ENCODE measurements at regions not wholly inside any gene's neighbourhood (a gene's known extent, or its start where the extent isn't known, plus 50 kb on each side); places are given as distances from the start of the nearest gene placed in this dataset.
A peak's percentile ranks its signal among the peaks of the same experiment; 100 is the strongest.

DNA sequence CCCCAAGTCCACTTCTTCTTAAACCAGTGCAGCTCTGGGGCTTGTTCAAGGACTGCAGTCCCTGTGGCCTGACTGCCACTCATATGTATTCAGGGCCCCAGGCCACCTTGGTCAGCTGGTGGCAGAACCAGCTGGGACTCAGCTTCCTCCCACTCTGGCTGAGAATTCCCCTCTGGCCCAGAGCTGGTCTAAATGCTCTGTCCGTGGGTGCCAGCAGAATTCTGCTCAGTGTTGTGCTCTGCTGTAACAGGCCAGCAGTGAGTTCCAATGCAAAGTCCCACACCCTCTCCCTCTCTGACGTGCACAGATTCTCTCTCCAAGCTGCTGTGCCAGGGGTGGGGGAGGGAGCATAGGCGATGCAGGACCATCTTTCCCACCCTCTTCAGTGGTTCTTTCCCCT is 210.4 kb upstream of the RGS6 start:
- 67% methylated on average over 1 of the region's 3 CpGs for WGBS (ENCODE audit: insufficient coverage, low coverage, low lambda C conversion rate, missing lambda C conversion rate)
- H3K4me1 ChIP-seq = peaks cover 0 to 20% (median 0%) of the 10 kb centered on the region in 4 donors
- TF ChIP-seq, protein P1, sequence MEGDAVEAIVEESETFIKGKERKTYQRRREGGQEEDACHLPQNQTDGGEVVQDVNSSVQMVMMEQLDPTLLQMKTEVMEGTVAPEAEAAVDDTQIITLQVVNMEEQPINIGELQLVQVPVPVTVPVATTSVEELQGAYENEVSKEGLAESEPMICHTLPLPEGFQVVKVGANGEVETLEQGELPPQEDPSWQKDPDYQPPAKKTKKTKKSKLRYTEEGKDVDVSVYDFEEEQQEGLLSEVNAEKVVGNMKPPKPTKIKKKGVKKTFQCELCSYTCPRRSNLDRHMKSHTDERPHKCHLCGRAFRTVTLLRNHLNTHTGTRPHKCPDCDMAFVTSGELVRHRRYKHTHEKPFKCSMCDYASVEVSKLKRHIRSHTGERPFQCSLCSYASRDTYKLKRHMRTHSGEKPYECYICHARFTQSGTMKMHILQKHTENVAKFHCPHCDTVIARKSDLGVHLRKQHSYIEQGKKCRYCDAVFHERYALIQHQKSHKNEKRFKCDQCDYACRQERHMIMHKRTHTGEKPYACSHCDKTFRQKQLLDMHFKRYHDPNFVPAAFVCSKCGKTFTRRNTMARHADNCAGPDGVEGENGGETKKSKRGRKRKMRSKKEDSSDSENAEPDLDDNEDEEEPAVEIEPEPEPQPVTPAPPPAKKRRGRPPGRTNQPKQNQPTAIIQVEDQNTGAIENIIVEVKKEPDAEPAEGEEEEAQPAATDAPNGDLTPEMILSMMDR (IDR thresholded peaks at IDR 0.05) = no peak
- no peak for TF ChIP-seq POLR2A (IDR thresholded peaks at IDR 0.05)
- no peaks in the 10 kb centered on the region for H3K27me3 ChIP-seq
- peaks cover 0 to 15% (median 0%) of the 10 kb centered on the region in 4 donors for H3K36me3 ChIP-seq
- H3K9me3 ChIP-seq = no peaks in the 10 kb centered on the region
- H3K27ac ChIP-seq = peak overlapping the region in 1 of 3 donors; percentile 64
- DNase-seq (peak; percentile 29 to 73 (median 64)), ATAC-seq (peak; percentile 44 to 78 (median 66))
- H3K4me3 ChIP-seq = no peak overlapping the region
- intact Hi-C loops (cut with DNase I) = no loop called here

- no peaks in the 10 kb centered on the region for H3K27me3 ChIP-seq
- ATAC-seq = peak; percentile 54 to 84 (median 72)
- 15% methylated on average over 4 of the region's 6 CpGs for WGBS (ENCODE audit: insufficient coverage, low coverage, low lambda C conversion rate, missing lambda C conversion rate)
These were observed 209.3 kb upstream of the RGS6 start for GRCh38 chr14:71722885-71723284.

DNA sequence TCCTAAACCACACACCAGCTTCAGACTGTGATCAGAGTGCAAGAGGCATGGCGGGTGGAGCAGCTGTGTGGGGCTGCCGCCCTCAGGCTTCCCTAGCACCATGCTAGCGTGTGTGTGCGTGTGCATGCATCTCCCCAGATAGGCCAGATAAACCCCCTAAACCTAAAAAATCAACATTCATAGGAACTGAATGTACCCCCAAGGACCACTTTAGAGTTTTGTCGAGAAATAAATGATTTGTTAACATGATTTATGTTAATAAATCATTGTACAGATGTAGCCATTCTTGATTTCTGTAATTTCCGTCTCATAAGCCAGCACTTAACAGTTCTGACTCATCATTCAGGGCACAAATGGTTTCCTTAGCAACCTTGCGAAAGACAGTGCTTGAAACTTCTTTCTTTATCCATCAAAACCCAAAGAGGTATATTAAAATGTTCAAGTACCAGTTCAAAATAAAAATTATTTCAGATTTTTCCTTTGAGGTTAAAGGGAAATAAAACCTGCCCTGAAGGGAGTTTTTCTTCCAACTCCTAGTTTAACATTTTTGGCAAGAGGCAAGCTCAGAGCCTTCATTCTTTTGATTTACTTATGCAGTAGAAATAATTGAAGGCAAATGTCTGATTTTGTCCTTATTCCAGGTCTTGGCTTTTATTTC is 206.2 kb upstream of the RGS6 start:
- WGBS (ENCODE audit: insufficient coverage, low coverage, low lambda C conversion rate, missing lambda C conversion rate) = 73% methylated on average over 5 of the region's 7 CpGs
- no peak for TF ChIP-seq POLR2A (IDR thresholded peaks at IDR 0.05)
- TF ChIP-seq, protein P1 (IDR thresholded peaks at IDR 0.05) = no peak
- DNase-seq (no peak), ATAC-seq (no peak)
- Histone ChIP-seq H3K4me1 (peaks cover 0 to 20% (median 0%) of the 10 kb centered on the region in 4 donors), H3K36me3 (peaks cover 0 to 27% (median 0%) of the 10 kb centered on the region in 4 donors), H3K4me3 (no peak overlapping the region), H3K27me3 (no peaks in the 10 kb centered on the region), H3K27ac (no peak overlapping the region), H3K9me3 (no peaks in the 10 kb centered on the region)
- intact Hi-C loops (cut with DNase I) = no loop called here

More at GRCh38 chr14:71722885-71723284, 209.3 kb upstream of the RGS6 start:
- TF ChIP-seq, protein P1 (IDR thresholded peaks at IDR 0.05) = no peak
- no peak for TF ChIP-seq POLR2A (IDR thresholded peaks at IDR 0.05)
- peaks cover 0 to 15% (median 0%) of the 10 kb centered on the region in 4 donors for H3K36me3 ChIP-seq
- H3K9me3 ChIP-seq = no peaks in the 10 kb centered on the region
- intact Hi-C loops (cut with DNase I) = no loop called here
- H3K27ac ChIP-seq = peak overlapping the region in 1 of 3 donors; percentile 64
- no peak overlapping the region for H3K4me3 ChIP-seq
- peak in 1 of 3 donors; percentile 64 for DNase-seq
- peaks cover 0 to 20% (median 0%) of the 10 kb centered on the region in 4 donors for H3K4me1 ChIP-seq

DNA sequence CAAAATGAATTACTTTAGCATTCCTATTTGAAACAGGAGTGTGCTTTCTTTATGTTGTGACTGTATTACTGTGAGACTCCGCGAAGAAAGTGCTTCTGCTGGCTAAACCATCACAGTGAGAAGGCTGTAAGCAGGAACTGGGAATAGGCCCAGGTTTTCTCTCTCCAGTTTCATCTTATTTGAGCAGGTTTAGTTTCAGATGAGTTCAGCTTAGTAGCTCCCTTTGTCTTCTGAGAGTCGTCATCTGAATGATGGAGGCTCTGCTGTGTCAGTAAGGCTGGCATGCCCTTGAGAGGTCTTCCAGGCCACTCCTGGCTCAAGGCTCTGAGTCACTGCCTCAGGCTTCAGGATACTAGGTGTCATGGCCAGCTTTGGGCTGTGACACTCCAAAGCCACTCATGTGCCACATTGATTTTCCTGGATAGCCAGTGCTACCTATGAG is 205.6 kb upstream of the RGS6 start:
- Histone ChIP-seq H3K4me1 (peaks cover 0 to 17% (median 0%) of the 10 kb centered on the region in 4 donors), H3K4me3 (no peak overlapping the region), H3K36me3 (peaks cover 0 to 27% (median 0%) of the 10 kb centered on the region in 4 donors), H3K27me3 (no peaks in the 10 kb centered on the region), H3K27ac (no peak overlapping the region), H3K9me3 (no peaks in the 10 kb centered on the region)
- intact Hi-C loops (cut with DNase I) = no loop called here
- TF ChIP-seq POLR2A (IDR thresholded peaks at IDR 0.05) = no peak
- TF ChIP-seq, protein P1 (IDR thresholded peaks at IDR 0.05) = no peak
- 91% methylated on average over 3 of the region's 3 CpGs for WGBS (ENCODE audit: insufficient coverage, low coverage, low lambda C conversion rate, missing lambda C conversion rate)
- no peak for DNase-seq
- ATAC-seq = no peak

Measured in right lobe of liver (tissue), 6 donors.